ENCODE measurements at regions not wholly inside any gene's neighbourhood (a gene's known extent, or its start where the extent isn't known, plus 50 kb on each side); places are given as distances from the start of the nearest gene placed in this dataset.

DNA sequence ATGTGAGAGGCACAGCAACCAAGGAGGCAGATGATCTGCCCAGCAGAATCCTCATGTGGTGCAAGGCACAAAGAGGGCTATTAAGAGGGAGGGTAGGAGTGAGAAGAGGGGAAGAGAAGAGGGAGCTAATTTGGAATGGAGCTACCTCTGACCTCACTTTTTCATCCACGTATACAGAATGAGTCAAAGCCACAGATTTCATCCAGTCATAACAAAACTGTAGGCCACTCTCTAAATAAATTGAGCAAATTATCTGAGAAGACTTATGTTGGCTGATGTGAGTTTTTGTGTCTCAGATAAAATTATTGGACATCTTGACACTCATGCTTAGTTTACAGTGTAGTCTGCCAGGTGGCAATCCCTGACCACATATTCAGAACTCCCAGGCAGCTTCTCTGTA lies 325.6 kb downstream of the TTLL7 start:
- TF ChIP-seq GATA2 (IDR thresholded peaks at IDR 0.05; ENCODE audit: low read depth, low read length) = no peak
- TF ChIP-seq GATA3 (IDR thresholded peaks at IDR 0.05; ENCODE audit: low read depth, low read length) = no peak
